Trophoblast cell (in vitro differentiated cells and primary cell): ENCODE measurements at regions not wholly inside any gene's neighbourhood (a gene's known extent, or its start where the extent isn't known, plus 50 kb on each side); places are given as distances from the start of the nearest gene placed in this dataset.

Experiments
- DNase-seq, 2 donors: peaks; one replicate each; pipeline ENCODE4 v3.0.0-alpha.2; 2016
- H2AFZ ChIP-seq: 2 replicates; pipeline ENCODE4 v1.6.1; 2013; ENCODE audit warnings: low read length, moderate library complexity, mild to moderate bottlenecking; ENCODE audit not compliant: insufficient read depth, poor library complexity
- H2AK5ac ChIP-seq: 2 replicates; pipeline ENCODE4 v1.6.1; 2013; ENCODE audit warnings: mild to moderate bottlenecking, low read length
- H2BK120ac ChIP-seq: 2 replicates; pipeline ENCODE4 v1.6.1; 2013; ENCODE audit warnings: low read length, mild to moderate bottlenecking, moderate library complexity; ENCODE audit not compliant: insufficient read depth, poor library complexity
- H2BK12ac ChIP-seq: 2 replicates; pipeline ENCODE4 v1.6.1; 2013; ENCODE audit warnings: mild to moderate bottlenecking, low read length, moderate library complexity
- H2BK5ac ChIP-seq: 2 replicates; pipeline ENCODE4 v1.6.1; 2013; ENCODE audit warnings: low read length, low read depth, moderate library complexity, mild to moderate bottlenecking; ENCODE audit not compliant: poor library complexity
- H3K14ac ChIP-seq: 2 replicates; pipeline ENCODE4 v1.6.1; 2013; ENCODE audit warnings: mild to moderate bottlenecking, low read length
- H3K18ac ChIP-seq: 2 replicates; pipeline ENCODE4 v1.6.1; 2013; ENCODE audit warnings: mild to moderate bottlenecking, low read length
- H3K23ac ChIP-seq: 2 replicates; pipeline ENCODE4 v1.6.1; 2013; ENCODE audit warnings: low read length
- H3K27ac ChIP-seq: 2 replicates; pipeline ENCODE4 v1.5.1; 2013; ENCODE audit warnings: low read depth, mild to moderate bottlenecking, inconsistent platforms, low read length, moderate library complexity
- H3K27me3 ChIP-seq: 2 replicates; pipeline ENCODE4 v1.6.1; 2013; ENCODE audit warnings: inconsistent platforms, mild to moderate bottlenecking, low read length, moderate library complexity; ENCODE audit not compliant: insufficient read depth
- H3K36me3 ChIP-seq, 2 experiments: 1 replicate in 1 of 2; 2 replicates in 1 of 2; pipeline ENCODE4 v1.6.1; 2013; ENCODE audit warnings: low read length in 2 of 2, mild to moderate bottlenecking in 2 of 2, moderate library complexity in 1 of 2; ENCODE audit not compliant: insufficient read depth in 2 of 2, control insufficient read depth in 1 of 2
- H3K4ac ChIP-seq: 2 replicates; pipeline ENCODE4 v1.6.1; 2013; ENCODE audit warnings: low read depth, mild to moderate bottlenecking, low read length, moderate library complexity
- H3K4me1 ChIP-seq, 2 experiments: 1 replicate in 1 of 2; 2 replicates in 1 of 2; pipeline ENCODE4 v1.6.1; 2013; ENCODE audit warnings: low read length in 2 of 2, mild to moderate bottlenecking in 2 of 2, moderate library complexity in 1 of 2; ENCODE audit not compliant: insufficient read depth in 2 of 2, control insufficient read depth in 1 of 2
- H3K4me2 ChIP-seq: 2 replicates; pipeline ENCODE4 v1.6.1; 2013; ENCODE audit warnings: inconsistent platforms, mild to moderate bottlenecking, low read length, moderate library complexity
- H3K4me3 ChIP-seq: 2 replicates; pipeline ENCODE4 v1.5.1; 2013; ENCODE audit warnings: mild to moderate bottlenecking, low read depth, low read length, inconsistent platforms
- H3K79me1 ChIP-seq: one replicate; pipeline ENCODE4 v1.6.1; 2013; ENCODE audit warnings: low read length
- H3K79me2 ChIP-seq: 2 replicates; pipeline ENCODE4 v1.6.1; 2013; ENCODE audit warnings: low read length, mild to moderate bottlenecking; ENCODE audit not compliant: control insufficient read depth, insufficient read depth, poor library complexity
- H3K9ac ChIP-seq: 2 replicates; pipeline ENCODE4 v1.6.1; 2013; ENCODE audit warnings: mild to moderate bottlenecking, low read length
- H3K9me3 ChIP-seq: 2 replicates; pipeline ENCODE4 v1.6.1; 2013; ENCODE audit warnings: low read depth, mild to moderate bottlenecking, control low read depth, inconsistent platforms, low read length; ENCODE audit not compliant: insufficient read depth
- H4K12ac ChIP-seq: 2 replicates; pipeline ENCODE4 v1.6.1; 2013; ENCODE audit warnings: low read depth, mild to moderate bottlenecking, low read length, moderate library complexity
- H4K8ac ChIP-seq: 2 replicates; pipeline ENCODE4 v1.6.1; 2013; ENCODE audit warnings: low read depth, mild to moderate bottlenecking, low read length, moderate library complexity
- H4K91ac ChIP-seq: one replicate; pipeline ENCODE4 v1.6.1; 2013; ENCODE audit warnings: low read depth, mild to moderate bottlenecking, low read length, moderate library complexity
- WGBS: extraction: QIAGEN DNeasy Blood & Tissue Kit; methylation state at CpG from one replicate; pipeline ENCODE4 v1.1.7; 2013; ENCODE audit warnings: missing lambda C conversion rate; ENCODE audit not compliant: insufficient read length, insufficient coverage; ENCODE audit errors: extremely low coverage; 5-methylcytosine and 5-hydroxymethylcytosine counted together

- Histone ChIP-seq H4K8ac (no peak overlapping the region), H3K23ac (no peak overlapping the region), H2BK5ac (no peak overlapping the region), H3K14ac (no peak overlapping the region), H4K91ac (no peak overlapping the region), H3K79me2 (no peaks in the 10 kb centered on the region), H3K36me3 (no peaks in the 10 kb centered on the region), H2BK120ac (no peak overlapping the region), H2BK12ac (no peak overlapping the region), H2AK5ac (no peak overlapping the region), H3K79me1 (no peaks in the 10 kb centered on the region), H3K4me1 (no peaks in the 10 kb centered on the region), H3K18ac (no peak overlapping the region), H3K4me2 (no peak overlapping the region), H3K27me3 (no peaks in the 10 kb centered on the region), H3K9ac (no peak overlapping the region), H3K4me3 (no peak overlapping the region), H3K4ac (no peak overlapping the region), H2AFZ (no peak overlapping the region), H3K27ac (no peak overlapping the region), H3K9me3 (peaks cover 5% of the 10 kb centered on the region), H4K12ac (no peak overlapping the region)
- WGBS: no CpG with 5 or more reads among the region's 2 CpGs
- DNase-seq: no peak
These were observed 436.0 kb upstream of the SEMA6A start for GRCh38 chr5:117010574-117010973.

- no peak for DNase-seq
- Histone ChIP-seq H4K12ac (no peak overlapping the region), H3K4me3 (no peak overlapping the region), H3K4me2 (no peak overlapping the region), H3K27ac (no peak overlapping the region), H2AFZ (no peak overlapping the region), H3K14ac (no peak overlapping the region), H2BK12ac (no peak overlapping the region), H4K91ac (no peak overlapping the region), H3K9me3 (peaks cover 4% of the 10 kb centered on the region), H2BK5ac (no peak overlapping the region), H3K27me3 (no peaks in the 10 kb centered on the region), H2AK5ac (no peak overlapping the region), H3K18ac (no peak overlapping the region), H3K79me2 (no peaks in the 10 kb centered on the region), H3K36me3 (no peaks in the 10 kb centered on the region), H3K79me1 (no peaks in the 10 kb centered on the region), H3K9ac (no peak overlapping the region), H2BK120ac (no peak overlapping the region), H4K8ac (no peak overlapping the region), H3K4me1 (no peaks in the 10 kb centered on the region), H3K23ac (no peak overlapping the region), H3K4ac (no peak overlapping the region)
- no CpG with 5 or more reads among the region's 13 CpGs for WGBS
These were observed 423.4 kb upstream of the SEMA6A start for GRCh38 chr5:116998024-116998423.

GRCh38 chr5:116992681-116993080, 418.1 kb upstream of the SEMA6A start:
- H3K9ac ChIP-seq: no peak overlapping the region
- H2AFZ ChIP-seq: no peak overlapping the region
- no peak overlapping the region for H2AK5ac ChIP-seq
- no peaks in the 10 kb centered on the region for H3K4me1 ChIP-seq
- H3K79me1 ChIP-seq: no peaks in the 10 kb centered on the region
- H3K4ac ChIP-seq: no peak overlapping the region
- no peak overlapping the region for H4K12ac ChIP-seq
- no peaks in the 10 kb centered on the region for H3K27me3 ChIP-seq
- whole genome bisulfite sequencing: no CpG with 5 or more reads among the region's 2 CpGs
- no peak overlapping the region for H3K23ac ChIP-seq
- no peak overlapping the region for H3K14ac ChIP-seq
- H3K27ac ChIP-seq: no peak overlapping the region
- no peak overlapping the region for H2BK12ac ChIP-seq
- no peak overlapping the region for H3K4me3 ChIP-seq
- no peaks in the 10 kb centered on the region for H3K36me3 ChIP-seq
- no peaks in the 10 kb centered on the region for H3K79me2 ChIP-seq
- H2BK5ac ChIP-seq: no peak overlapping the region
- H4K91ac ChIP-seq: no peak overlapping the region
- H2BK120ac ChIP-seq: no peak overlapping the region
- DNase-seq: no peak
- no peak overlapping the region for H3K18ac ChIP-seq
- H3K4me2 ChIP-seq: no peak overlapping the region
- H3K9me3 ChIP-seq: no peaks in the 10 kb centered on the region
- H4K8ac ChIP-seq: no peak overlapping the region

GRCh38 chr5:116989995-116990394, 415.4 kb upstream of the SEMA6A start:
- Histone ChIP-seq H2BK12ac (no peak overlapping the region), H2AFZ (no peak overlapping the region), H4K12ac (no peak overlapping the region), H3K4me1 (no peaks in the 10 kb centered on the region), H3K4me3 (no peak overlapping the region), H4K91ac (no peak overlapping the region), H3K27ac (no peak overlapping the region), H3K9ac (no peak overlapping the region), H2AK5ac (no peak overlapping the region), H2BK5ac (no peak overlapping the region), H3K36me3 (no peaks in the 10 kb centered on the region), H3K23ac (no peak overlapping the region), H3K4ac (no peak overlapping the region), H4K8ac (no peak overlapping the region), H3K18ac (no peak overlapping the region), H2BK120ac (no peak overlapping the region), H3K14ac (no peak overlapping the region), H3K27me3 (no peaks in the 10 kb centered on the region), H3K79me1 (no peaks in the 10 kb centered on the region), H3K4me2 (no peak overlapping the region), H3K9me3 (no peaks in the 10 kb centered on the region), H3K79me2 (no peaks in the 10 kb centered on the region)
- no CpG with 5 or more reads among the region's 3 CpGs for WGBS
- DNase-seq: no peak
